HEK293T (cell line): ENCODE measurements at regions not wholly inside any gene's neighbourhood (a gene's known extent, or its start where the extent isn't known, plus 50 kb on each side); places are given as distances from the start of the nearest gene placed in this dataset.

Source experiments
- BHLHE40 ChIP-seq: fragments of 450-650 bp; IDR thresholded peaks from 2 replicates; pipeline ENCODE4 v1.6.1; 2016; ENCODE audit warnings: mild to moderate bottlenecking, moderate library complexity, borderline replicate concordance
- CTBP1 ChIP-seq: fragments of 450-650 bp; IDR thresholded peaks from 2 replicates; pipeline ENCODE4 v1.6.1; 2016; ENCODE audit warnings: borderline replicate concordance
- FOXA1 ChIP-seq: fragments of 450-650 bp; IDR thresholded peaks from 2 replicates; pipeline ENCODE4 v1.6.1; 2016; ENCODE audit warnings: mild to moderate bottlenecking
- FOXM1 ChIP-seq: fragments of 450-650 bp; IDR thresholded peaks from 2 replicates; pipeline ENCODE4 v1.6.1; 2017; ENCODE audit warnings: mild to moderate bottlenecking, borderline replicate concordance
- L3MBTL2 ChIP-seq: fragments of 450-650 bp; conservative IDR thresholded peaks from 2 replicates; pipeline ENCODE4 v1.6.1; 2016; ENCODE audit warnings: mild to moderate bottlenecking
- LEF1 ChIP-seq: fragments of 450-650 bp; IDR thresholded peaks from 2 replicates; pipeline ENCODE4 v1.6.1; 2017; ENCODE audit warnings: mild to moderate bottlenecking, borderline replicate concordance
- NFRKB ChIP-seq: fragments of 450-650 bp; IDR thresholded peaks from 2 replicates; pipeline ENCODE4 v1.6.1; 2016; ENCODE audit warnings: mild to moderate bottlenecking, moderate library complexity
- SP1 ChIP-seq: fragments of 450-650 bp; IDR thresholded peaks from 2 replicates; pipeline ENCODE4 v1.6.1; 2017
- SUZ12 ChIP-seq: fragments of 450-650 bp; IDR thresholded peaks from 2 replicates; pipeline ENCODE4 v1.6.1; 2016; ENCODE audit warnings: mild to moderate bottlenecking
- TARDBP ChIP-seq: fragments of 450-650 bp; IDR thresholded peaks from 2 replicates; pipeline ENCODE4 v1.6.1; 2016
- ZNF384 ChIP-seq: fragments of 450-650 bp; IDR thresholded peaks from 2 replicates; pipeline ENCODE4 v1.6.1; 2016

GRCh38 chr2:57450170-57450569, 596.4 kb upstream of the VRK2 start:
- TF ChIP-seq LEF1 (no peak), SUZ12 (no peak), SP1 (no peak), NFRKB (no peak), TARDBP (no peak), ZNF384 (no peak), FOXM1 (no peak), L3MBTL2 (no peak), FOXA1 (no peak), CTBP1 (no peak), BHLHE40 (no peak)
